Activated T-cell treated with anti-CD3 and anti-CD28 coated beads for 48 hours (primary cell): ENCODE measurements at regions not wholly inside any gene's neighbourhood (a gene's known extent, or its start where the extent isn't known, plus 50 kb on each side); places are given as distances from the start of the nearest gene placed in this dataset.

Experiments used
- DNase-seq: peaks from one replicate; pipeline ENCODE4 v3.0.0-alpha.2; 2020; ENCODE audit warnings: low read depth

DNA sequence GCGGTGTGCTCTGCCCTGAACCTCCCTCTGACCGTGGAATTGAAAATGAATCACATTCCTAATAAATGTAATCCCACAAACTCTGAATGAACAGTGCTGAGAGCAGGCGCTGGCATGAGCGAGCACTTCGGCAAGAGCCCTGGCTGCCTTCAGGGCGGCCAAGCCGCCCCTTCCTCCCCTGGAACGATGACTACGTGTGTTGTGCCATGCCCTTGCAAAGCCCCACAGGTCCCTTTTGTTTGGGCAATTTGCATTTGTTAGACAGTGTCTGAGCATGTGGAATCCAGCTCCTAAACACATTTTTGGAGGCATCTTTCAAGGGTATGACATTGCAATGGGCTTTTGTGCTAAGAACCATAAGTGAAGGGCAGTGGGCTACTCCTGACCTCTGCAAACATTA, 95.6 kb upstream of the MKI67 start:
- no peak for DNase-seq

- no peak for DNase-seq
Measured at GRCh38 chr10:128222332-128222849, 96.2 kb upstream of the MKI67 start.

- no peak for DNase-seq
Measured at GRCh38 chr10:128230401-128230800, 104.2 kb upstream of the MKI67 start.

GRCh38 chr10:128233422-128233821, 107.2 kb upstream of the MKI67 start:
- no peak for DNase-seq

DNA sequence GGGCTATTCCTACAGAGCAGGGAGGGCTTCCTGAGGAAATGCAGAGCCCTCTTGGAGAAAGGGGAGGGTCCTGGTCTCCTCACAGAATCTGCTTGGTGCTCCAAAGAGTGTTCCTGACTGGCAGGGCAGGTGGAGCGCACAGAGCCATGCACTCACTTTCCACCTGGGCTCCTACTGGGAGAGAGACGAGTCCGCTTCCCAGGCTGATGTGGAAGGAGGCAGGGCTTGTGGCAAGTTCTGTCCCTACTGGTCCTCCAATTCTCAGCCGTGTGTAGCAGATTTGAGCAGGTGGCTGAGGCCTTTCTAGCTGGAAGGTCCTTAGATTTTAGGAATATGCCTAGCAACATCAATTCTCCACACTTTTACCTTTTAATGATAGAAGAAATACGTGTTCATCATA, 111.5 kb upstream of the MKI67 start:
- DNase-seq = no peak

DNA sequence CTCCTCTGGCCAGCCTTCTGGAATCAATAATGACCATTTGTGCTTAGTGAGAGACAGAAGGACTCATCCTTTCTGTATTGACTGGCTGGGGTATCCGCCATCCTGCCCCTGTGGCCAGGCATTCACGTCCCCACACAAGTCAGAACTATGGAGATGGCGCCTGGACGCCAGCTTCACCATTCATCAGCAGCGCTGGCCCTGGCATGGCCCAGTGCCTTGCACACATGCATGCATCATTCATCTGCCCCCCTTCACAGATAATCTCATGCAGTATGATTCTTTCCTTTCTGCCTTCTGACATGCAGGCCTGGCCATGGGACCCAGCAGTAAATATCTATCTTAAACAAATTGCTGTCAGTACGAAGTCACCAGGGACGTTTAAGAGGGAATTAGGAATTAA, 114.8 kb upstream of the MKI67 start:
- no peak for DNase-seq

DNA sequence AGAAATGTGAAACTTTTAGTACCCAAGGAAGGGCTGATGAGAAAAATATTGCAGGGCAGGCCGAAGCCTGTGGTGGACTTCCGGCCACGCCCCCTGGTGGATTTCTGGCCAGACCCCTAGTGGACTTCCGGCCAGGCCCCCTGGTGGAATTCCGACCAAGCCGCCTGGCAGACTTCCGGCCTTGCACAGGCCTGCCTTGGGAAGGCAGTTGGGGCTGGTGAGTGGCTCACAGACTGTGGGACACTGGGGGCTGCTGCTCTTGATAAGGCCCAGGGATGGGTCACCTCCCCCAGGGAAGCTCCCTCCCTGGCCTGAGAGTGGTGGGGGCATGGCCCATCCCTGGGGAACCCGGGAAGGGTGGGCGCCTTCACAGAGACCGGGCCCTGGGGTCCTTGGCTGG, 116.4 kb upstream of the MKI67 start:
- DNase-seq = no peak

GRCh38 chr10:128245026-128245425, 118.8 kb upstream of the MKI67 start:
- no peak for DNase-seq

GRCh38 chr10:128247576-128247975, 121.4 kb upstream of the MKI67 start:
- DNase-seq = no peak

DNA sequence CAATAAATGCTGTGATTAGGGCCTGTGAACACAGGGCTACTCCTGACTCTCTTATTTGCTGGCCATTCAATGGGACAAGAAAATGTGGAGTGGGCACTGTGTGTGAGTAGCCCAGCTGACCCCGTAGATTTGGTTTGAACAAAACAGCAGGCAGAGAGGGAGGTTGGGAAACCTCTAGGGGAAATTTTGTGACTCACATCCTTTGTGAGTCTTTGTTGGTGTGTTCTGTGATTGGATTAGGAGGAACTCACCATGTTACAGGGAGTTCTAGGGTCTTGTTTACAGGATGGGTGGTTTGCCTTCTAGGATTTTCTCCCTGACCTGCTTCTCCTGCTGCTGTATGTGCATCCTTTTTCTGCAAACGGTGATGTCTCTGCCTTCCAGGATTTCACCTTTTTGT, 128.3 kb upstream of the MKI67 start:
- no peak for DNase-seq

- no peak for DNase-seq
Measured at GRCh38 chr10:128257428-128257827, 131.2 kb upstream of the MKI67 start.

GRCh38 chr10:128258421-128258976, 132.3 kb upstream of the MKI67 start:
- no peak for DNase-seq

GRCh38 chr10:128263891-128264688, 137.9 kb upstream of the MKI67 start:
- DNase-seq = peak; percentile 46

- DNase-seq = no peak
Measured at GRCh38 chr10:128265596-128265995, 139.4 kb upstream of the MKI67 start.

GRCh38 chr10:128267581-128267980, 141.4 kb upstream of the MKI67 start:
- no peak for DNase-seq

- peak; percentile 21 for DNase-seq
Measured at GRCh38 chr10:128268015-128268722, 141.9 kb upstream of the MKI67 start.

- peak; percentile 6 for DNase-seq
Measured at GRCh38 chr10:128274938-128275337, 148.7 kb upstream of the MKI67 start.

- no peak for DNase-seq
Measured at GRCh38 chr10:128275388-128276177, 149.4 kb upstream of the MKI67 start.

GRCh38 chr10:128277267-128277840, 151.1 kb upstream of the MKI67 start:
- DNase-seq = no peak

DNA sequence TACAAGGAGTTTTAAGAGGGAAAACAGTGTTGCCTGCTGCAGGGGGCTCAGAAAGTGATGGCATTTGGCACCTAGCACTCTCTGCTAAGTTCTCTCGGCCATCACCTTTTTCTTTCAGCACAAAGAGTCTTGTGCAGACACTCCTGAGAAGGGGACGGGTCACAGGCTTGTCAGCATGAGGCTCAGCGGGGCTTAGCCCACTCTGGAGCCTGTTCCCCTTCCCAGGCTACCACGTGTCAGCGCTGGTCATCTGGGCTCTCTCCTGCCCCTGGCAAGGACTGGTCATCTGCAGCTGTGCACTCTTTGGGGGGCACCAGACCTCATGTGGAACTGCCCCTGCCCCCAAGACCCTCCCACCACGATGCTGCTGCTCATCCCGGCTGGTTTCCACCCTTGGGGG, 152.1 kb upstream of the MKI67 start:
- no peak for DNase-seq

DNA sequence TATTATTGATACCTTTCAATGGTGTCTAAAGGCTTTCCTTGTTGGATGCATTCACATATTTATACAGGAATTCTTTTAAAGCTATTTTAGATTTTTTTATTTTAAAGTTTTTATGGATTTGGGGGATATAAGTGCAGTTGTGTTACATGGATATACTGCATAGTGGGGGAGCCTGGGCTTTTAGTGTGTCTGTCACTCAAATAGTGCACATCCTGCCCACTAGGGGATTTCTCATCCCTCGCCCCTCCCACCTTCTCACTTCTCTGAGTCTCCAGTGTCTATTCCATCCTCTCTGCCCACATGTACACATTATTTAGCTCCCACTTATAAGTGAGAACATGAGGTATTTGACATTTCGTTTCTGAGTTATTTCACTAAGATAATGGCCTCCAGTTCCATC, 154.0 kb upstream of the MKI67 start:
- no peak for DNase-seq

DNA sequence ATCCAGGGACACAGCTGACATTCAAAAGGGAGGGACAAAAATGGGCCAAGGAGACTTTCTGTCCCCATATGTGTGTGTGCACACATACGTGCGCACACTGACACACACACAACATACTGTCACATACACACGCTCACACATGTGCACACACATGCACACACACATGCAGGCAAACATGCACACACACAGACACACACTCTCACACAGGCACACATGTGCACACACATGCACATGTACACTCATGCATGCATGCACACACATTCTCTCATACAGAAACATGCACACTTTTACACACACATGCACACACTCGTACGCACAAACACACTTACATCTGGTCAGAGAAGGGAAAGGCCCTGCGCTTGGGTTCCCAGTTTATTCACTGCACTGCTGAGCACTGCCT, 155.1 kb upstream of the MKI67 start:
- DNase-seq = no peak
